IMR-90 (cell line): ENCODE measurements at regions not wholly inside any gene's neighbourhood (a gene's known extent, or its start where the extent isn't known, plus 50 kb on each side); places are given as distances from the start of the nearest gene placed in this dataset.

ENCODE experiments used
- ATAC-seq: fragments of 200-7000 bp; cut with Tn5 transposase; 2 replicates; pipeline ENCODE4 v1.9.1; 2020; ENCODE audit warnings: low read depth, mild to moderate bottlenecking, moderate library complexity
- BruUV-seq: library from RNA; stranded (reverse); fragments of 400-500 nt; replicated peaks from 2 replicates; lab custom pipeline; 2021; lab: Mats Ljungman, UMichigan
- CTCF ChIA-PET: fragments of 300-600 bp; formaldehyde crosslinking; extraction: SDS; loops from one replicate; lab custom pipeline; 2021; ENCODE audit warnings: antibody characterized with exemption; lab: Yijun Ruan, JAX
- POLR2A ChIA-PET: fragments of 300-600 bp; sonication (Branson Sonifier 250); formaldehyde crosslinking; loops from one replicate; lab custom pipeline; 2022; ENCODE audit warnings: antibody characterized with exemption; ENCODE audit not compliant: unreplicated experiment; lab: Charles Lee
- DNase-seq: peaks from one replicate; pipeline ENCODE4 v3.0.0; 2013
- H2AFZ ChIP-seq: replicated peaks from 2 replicates; pipeline ENCODE3; 2013; ENCODE audit warnings: low read length, mild to moderate bottlenecking; ENCODE audit not compliant: poor library complexity
- H2AK5ac ChIP-seq: 2 replicates; pipeline ENCODE4 v1.6.1; 2013; ENCODE audit warnings: low read depth, low read length, inconsistent platforms
- H2AK9ac ChIP-seq: replicated peaks from 2 replicates; pipeline ENCODE3; 2013; ENCODE audit warnings: mild to moderate bottlenecking, low read depth, low read length, moderate library complexity; ENCODE audit not compliant: poor library complexity
- H2BK120ac ChIP-seq: 2 replicates; pipeline ENCODE4 v1.6.1; 2013; ENCODE audit warnings: low read depth, low read length, inconsistent platforms
- H2BK15ac ChIP-seq: 3 replicates; pipeline ENCODE4 v1.6.1; 2013; ENCODE audit warnings: low read depth, low read length, inconsistent platforms
- H2BK20ac ChIP-seq: 2 replicates; pipeline ENCODE4 v1.6.1; 2013; ENCODE audit warnings: low read depth, mild to moderate bottlenecking, inconsistent platforms, low read length, moderate library complexity
- H2BK5ac ChIP-seq: 2 replicates; pipeline ENCODE4 v1.6.1; 2013; ENCODE audit warnings: mild to moderate bottlenecking, low read depth, low read length, inconsistent platforms; ENCODE audit not compliant: poor library complexity, severe bottlenecking
- H3K14ac ChIP-seq: replicated peaks from 2 replicates; pipeline ENCODE4 v1.6.1; 2013; ENCODE audit warnings: low read depth, low read length, inconsistent platforms
- H3K18ac ChIP-seq: 2 replicates; pipeline ENCODE4 v1.6.1; 2013; ENCODE audit warnings: low read depth, low read length, control low read depth
- H3K23ac ChIP-seq: 2 replicates; pipeline ENCODE4 v1.6.1; 2013; ENCODE audit warnings: low read depth, low read length, inconsistent platforms
- H3K27ac ChIP-seq: 2 replicates; pipeline ENCODE4 v1.5.1; 2013; ENCODE audit warnings: mild to moderate bottlenecking, control low read depth, low read length; ENCODE audit not compliant: insufficient read depth
- H3K27me3 ChIP-seq: 2 replicates; pipeline ENCODE4 v1.6.1; 2013; ENCODE audit warnings: low read length; ENCODE audit not compliant: control insufficient read depth, insufficient read depth
- H3K36me3 ChIP-seq: 2 replicates; pipeline ENCODE4 v1.6.1; 2013; ENCODE audit warnings: low read length, mixed read lengths; ENCODE audit not compliant: control insufficient read depth, insufficient read depth
- H3K4ac ChIP-seq: 2 replicates; pipeline ENCODE4 v1.6.1; 2013; ENCODE audit warnings: low read depth, low read length, inconsistent platforms
- H3K4me1 ChIP-seq: 2 replicates; pipeline ENCODE4 v1.6.1; 2013; ENCODE audit warnings: low read length, mixed read lengths; ENCODE audit not compliant: control insufficient read depth, insufficient read depth
- H3K4me2 ChIP-seq: 2 replicates; pipeline ENCODE4 v1.6.1; 2013; ENCODE audit warnings: low read depth, mild to moderate bottlenecking, control low read depth, low read length, moderate library complexity
- H3K4me3 ChIP-seq: 2 replicates; pipeline ENCODE4 v1.5.1; 2013; ENCODE audit warnings: low read depth, mild to moderate bottlenecking, control low read depth, low read length, moderate library complexity; ENCODE audit not compliant: insufficient read depth
- H3K56ac ChIP-seq: 2 replicates; pipeline ENCODE4 v1.6.1; 2013; ENCODE audit warnings: low read length, inconsistent platforms; ENCODE audit not compliant: insufficient read depth; ENCODE audit errors: extremely low read depth
- H3K79me1 ChIP-seq, 2 experiments: 2 replicates each; pipeline ENCODE4 v1.6.1; 2013; ENCODE audit warnings: low read length in 2 of 2, inconsistent platforms in 1 of 2, low read depth in 1 of 2
- H3K9ac ChIP-seq: 2 replicates; pipeline ENCODE4 v1.6.1; 2013; ENCODE audit warnings: low read depth, low read length, control low read depth
- H3K9me1 ChIP-seq: 2 replicates; pipeline ENCODE4 v1.6.1; 2013; ENCODE audit warnings: low read length, inconsistent platforms; ENCODE audit not compliant: insufficient read depth
- H3K9me3 ChIP-seq: 2 replicates; pipeline ENCODE4 v1.6.1; 2013; ENCODE audit warnings: low read length; ENCODE audit not compliant: control insufficient read depth, insufficient read depth
- H4K20me1 ChIP-seq: 2 replicates; pipeline ENCODE4 v1.6.1; 2013; ENCODE audit warnings: low read length, inconsistent platforms; ENCODE audit not compliant: insufficient read depth
- H4K5ac ChIP-seq: 2 replicates; pipeline ENCODE4 v1.6.1; 2013; ENCODE audit warnings: mild to moderate bottlenecking, low read depth, low read length, control low read depth
- H4K8ac ChIP-seq, 2 experiments: 2 replicates each; pipeline ENCODE4 v1.6.1; 2013; ENCODE audit warnings: low read depth in 2 of 2, low read length in 2 of 2, control low read depth in 1 of 2, inconsistent platforms in 1 of 2
- H4K91ac ChIP-seq: 2 replicates; pipeline ENCODE4 v1.6.1; 2013; ENCODE audit warnings: low read depth, low read length, inconsistent platforms; ENCODE audit not compliant: insufficient read depth
- BHLHE40 ChIP-seq: fragments of 150-350 bp; IDR thresholded peaks from 2 replicates; pipeline ENCODE4 v1.6.1; 2016; ENCODE audit warnings: mild to moderate bottlenecking, low read depth, low read length
- CEBPB ChIP-seq: IDR thresholded peaks from 2 replicates; pipeline ENCODE4 v1.6.1; 2012; ENCODE audit warnings: low read depth, low read length, improper control_type of control experiment
- CHD1 ChIP-seq: IDR thresholded peaks from 2 replicates; pipeline ENCODE4 v1.6.1; 2012; ENCODE audit warnings: low read depth, low read length, improper control_type of control experiment
- CTCF ChIP-seq: conservative IDR thresholded peaks from 2 replicates; pipeline ENCODE4 v1.5.1; 2012; ENCODE audit warnings: mild to moderate bottlenecking, low read depth, low read length, improper control_type of control experiment
- FOS ChIP-seq: fragments of 150-350 bp; IDR thresholded peaks from 2 replicates; pipeline ENCODE4 v1.6.1; 2016; ENCODE audit warnings: low read depth, low read length
- MAFK ChIP-seq: IDR thresholded peaks from 2 replicates; pipeline ENCODE4 v1.6.1; 2012; ENCODE audit warnings: low read depth, low read length, improper control_type of control experiment
- MAZ ChIP-seq: IDR thresholded peaks from 2 replicates; pipeline ENCODE4 v1.6.1; 2012; ENCODE audit warnings: low read depth, mild to moderate bottlenecking, low read length, improper control_type of control experiment, moderate library complexity, borderline replicate concordance
- MXI1 ChIP-seq: IDR thresholded peaks from 2 replicates; pipeline ENCODE4 v1.6.1; 2012; ENCODE audit warnings: low read depth, mild to moderate bottlenecking, low read length, moderate library complexity, borderline replicate concordance
- NFE2L2 ChIP-seq: fragments of 150-350 bp; IDR thresholded peaks from 2 replicates; pipeline ENCODE4 v1.6.1; 2016; ENCODE audit warnings: low read depth, mild to moderate bottlenecking, low read length
- POLR2A ChIP-seq: IDR thresholded peaks from 2 replicates; pipeline ENCODE4 v1.6.1; 2012; ENCODE audit warnings: mild to moderate bottlenecking, low read depth, low read length
- RAD21 ChIP-seq: IDR thresholded peaks from 2 replicates; pipeline ENCODE4 v1.6.1; 2012; ENCODE audit warnings: low read length, improper control_type of control experiment
- RCOR1 ChIP-seq: IDR thresholded peaks from 2 replicates; pipeline ENCODE4 v1.6.1; 2012; ENCODE audit warnings: mild to moderate bottlenecking, low read length, improper control_type of control experiment; ENCODE audit not compliant: insufficient replicate concordance
- RFX5 ChIP-seq: IDR thresholded peaks from 2 replicates; pipeline ENCODE4 v1.8.0; 2012; ENCODE audit warnings: low read depth, mild to moderate bottlenecking, low read length, moderate library complexity
- USF2 ChIP-seq: fragments of 150-350 bp; IDR thresholded peaks from 2 replicates; pipeline ENCODE4 v1.6.1; 2017; ENCODE audit warnings: mild to moderate bottlenecking, antibody characterized with exemption, low read length, low read depth
- whole genome bisulfite sequencing, 2 experiments: methylation state at CpG; one replicate each; pipeline versions ENCODE4 v1.1.5 to v1.1.7; 2013; ENCODE audit warnings: missing lambda C conversion rate in 2 of 2; ENCODE audit not compliant: insufficient read length in 1 of 2; ENCODE audit errors: extremely low coverage in 2 of 2; 5-methylcytosine and 5-hydroxymethylcytosine counted together
- dilution Hi-C: fragments of 300-500 bp; cut with HindIII; formaldehyde crosslinking; loops from one replicate; pipeline ENCODE4 v1.14.3; 2018; ENCODE audit warnings: low sequenced_read_pairs; ENCODE audit not compliant: unreplicated experiment
- in situ Hi-C: fragments of 300-500 bp; cut with MboI; formaldehyde crosslinking; loops from 3 replicates; pipeline ENCODE4 v1.14.3; 2019; ENCODE audit warnings: low sequenced_read_pairs, inconsistent platforms, mixed read lengths
- intact Hi-C: fragments of 100-400 bp; cut with micrococcal nuclease; formaldehyde crosslinking; loops from 2 replicates; pipeline ENCODE4 v1.10.0; 2022
- TF ChIP-seq, protein P1 (sequence below): fragments of 150-350 bp; IDR thresholded peaks from 2 replicates; pipeline ENCODE4 v1.6.1; 2016; ENCODE audit warnings: low read depth, mild to moderate bottlenecking, low read length, moderate library complexity, borderline replicate concordance

DNA sequence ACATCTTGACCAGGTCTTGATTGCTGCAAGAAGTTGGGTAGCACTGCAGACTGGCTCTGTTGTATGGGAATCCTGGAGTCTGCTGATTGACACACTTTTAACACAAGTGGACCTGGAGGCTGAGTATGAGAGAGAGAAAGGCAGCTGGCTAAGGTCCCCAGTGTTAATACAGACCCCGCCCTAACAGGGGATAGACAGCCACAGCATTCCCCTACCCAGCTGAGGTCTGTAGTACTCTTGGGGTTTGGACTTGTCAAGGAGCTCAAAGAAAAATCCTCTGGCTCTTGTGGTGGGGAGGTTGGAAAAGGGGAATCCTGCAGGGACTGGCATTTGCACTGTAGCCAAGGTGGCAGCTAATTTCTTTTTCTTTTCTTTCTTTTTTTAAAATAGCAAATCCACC, 192.7 kb downstream of the ZNF621 start:
- Histone ChIP-seq H3K23ac (no peak overlapping the region), H4K20me1 (no peaks in the 10 kb centered on the region), H2BK15ac (no peak overlapping the region), H2AK5ac (no peak overlapping the region), H3K18ac (no peak overlapping the region), H3K36me3 (no peaks in the 10 kb centered on the region), H3K27ac (no peak overlapping the region), H3K4me1 (no peaks in the 10 kb centered on the region), H2BK5ac (no peak overlapping the region), H3K4ac (no peak overlapping the region), H4K5ac (no peak overlapping the region), H2AK9ac (no peak overlapping the region), H3K4me3 (no peak overlapping the region), H3K9me1 (no peaks in the 10 kb centered on the region), H3K4me2 (no peak overlapping the region), H3K27me3 (no peaks in the 10 kb centered on the region), H2AFZ (no peak overlapping the region), H4K91ac (no peak overlapping the region), H3K9me3 (peaks cover 1% of the 10 kb centered on the region), H3K56ac (no peak overlapping the region), H3K14ac (no peak overlapping the region), H2BK20ac (no peak overlapping the region), H4K8ac (no peak overlapping the region), H2BK120ac (no peak overlapping the region), H3K9ac (no peak overlapping the region), H3K79me1 (no peaks in the 10 kb centered on the region)
- no peak for TF ChIP-seq BHLHE40
- TF ChIP-seq RCOR1: no peak
- TF ChIP-seq MAFK: no peak
- TF ChIP-seq CEBPB: no peak
- TF ChIP-seq FOS: no peak
- TF ChIP-seq USF2: no peak
- no peak for TF ChIP-seq RFX5
- no peak for TF ChIP-seq RAD21
- TF ChIP-seq, protein P1, sequence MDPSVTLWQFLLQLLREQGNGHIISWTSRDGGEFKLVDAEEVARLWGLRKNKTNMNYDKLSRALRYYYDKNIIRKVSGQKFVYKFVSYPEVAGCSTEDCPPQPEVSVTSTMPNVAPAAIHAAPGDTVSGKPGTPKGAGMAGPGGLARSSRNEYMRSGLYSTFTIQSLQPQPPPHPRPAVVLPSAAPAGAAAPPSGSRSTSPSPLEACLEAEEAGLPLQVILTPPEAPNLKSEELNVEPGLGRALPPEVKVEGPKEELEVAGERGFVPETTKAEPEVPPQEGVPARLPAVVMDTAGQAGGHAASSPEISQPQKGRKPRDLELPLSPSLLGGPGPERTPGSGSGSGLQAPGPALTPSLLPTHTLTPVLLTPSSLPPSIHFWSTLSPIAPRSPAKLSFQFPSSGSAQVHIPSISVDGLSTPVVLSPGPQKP: no peak
- no peak for TF ChIP-seq MXI1
- no peak for TF ChIP-seq MAZ
- no peak for TF ChIP-seq POLR2A
- TF ChIP-seq CTCF: no peak
- TF ChIP-seq CHD1: no peak
- TF ChIP-seq NFE2L2: no peak
- dilution Hi-C loops (no loop called here), intact Hi-C loops (no loop called here), in situ Hi-C loops (no loop called here)
- POLR2A ChIA-PET: no interaction called here
- DNase-seq (no peak), ATAC-seq (no peak)
- CTCF ChIA-PET: no interaction called here
- no TSS peak for BruUV-seq
- WGBS, 2 experiments: no CpG with 5 or more reads among the region's 1 CpG
